Lower leg skin (tissue), 3 donors: ENCODE measurements at regions not wholly inside any gene's neighbourhood (a gene's known extent, or its start where the extent isn't known, plus 50 kb on each side); places are given as distances from the start of the nearest gene placed in this dataset.

ENCODE experiments used
- POLR2A ChIP-seq, 2 donors: fragments of 450-650 bp; IDR thresholded peaks; one replicate each; pipeline ENCODE4 v1.6.1; 2016 to 2017; ENCODE audit warnings: antibody characterized with exemption in 2 of 2, mild to moderate bottlenecking in 1 of 2, moderate library complexity in 1 of 2
- TF ChIP-seq, protein P1 (sequence below), 3 donors: fragments of 450-650 bp; IDR thresholded peaks; one replicate each; pipeline ENCODE4 v1.5.1; 2016; ENCODE audit warnings: antibody characterized with exemption in 3 of 3, mild to moderate bottlenecking in 3 of 3, moderate library complexity in 2 of 3

DNA sequence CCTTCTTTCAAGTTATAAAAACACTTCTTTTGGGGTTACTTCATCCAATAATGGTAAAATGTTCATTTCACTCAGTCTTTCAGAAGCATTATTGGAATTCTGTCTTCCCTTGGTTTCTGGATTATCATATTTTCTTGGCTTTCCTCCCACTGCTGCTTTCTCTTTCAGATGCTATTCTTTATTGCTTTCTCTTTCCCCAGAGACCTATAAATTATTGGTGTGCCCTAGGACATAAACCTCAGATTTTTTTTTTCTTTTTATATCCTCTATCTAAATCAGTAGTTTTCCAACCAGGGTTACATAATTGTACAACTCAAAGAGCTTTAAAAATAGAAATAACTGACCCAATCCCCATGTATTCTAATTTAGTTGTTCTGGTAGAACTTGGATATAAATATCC is 1005.5 kb downstream of the ARAP2 start:
- TF ChIP-seq, protein P1, sequence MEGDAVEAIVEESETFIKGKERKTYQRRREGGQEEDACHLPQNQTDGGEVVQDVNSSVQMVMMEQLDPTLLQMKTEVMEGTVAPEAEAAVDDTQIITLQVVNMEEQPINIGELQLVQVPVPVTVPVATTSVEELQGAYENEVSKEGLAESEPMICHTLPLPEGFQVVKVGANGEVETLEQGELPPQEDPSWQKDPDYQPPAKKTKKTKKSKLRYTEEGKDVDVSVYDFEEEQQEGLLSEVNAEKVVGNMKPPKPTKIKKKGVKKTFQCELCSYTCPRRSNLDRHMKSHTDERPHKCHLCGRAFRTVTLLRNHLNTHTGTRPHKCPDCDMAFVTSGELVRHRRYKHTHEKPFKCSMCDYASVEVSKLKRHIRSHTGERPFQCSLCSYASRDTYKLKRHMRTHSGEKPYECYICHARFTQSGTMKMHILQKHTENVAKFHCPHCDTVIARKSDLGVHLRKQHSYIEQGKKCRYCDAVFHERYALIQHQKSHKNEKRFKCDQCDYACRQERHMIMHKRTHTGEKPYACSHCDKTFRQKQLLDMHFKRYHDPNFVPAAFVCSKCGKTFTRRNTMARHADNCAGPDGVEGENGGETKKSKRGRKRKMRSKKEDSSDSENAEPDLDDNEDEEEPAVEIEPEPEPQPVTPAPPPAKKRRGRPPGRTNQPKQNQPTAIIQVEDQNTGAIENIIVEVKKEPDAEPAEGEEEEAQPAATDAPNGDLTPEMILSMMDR (IDR thresholded peaks at IDR 0.05), result no peak
- no peak for TF ChIP-seq POLR2A (IDR thresholded peaks at IDR 0.05)
